NCI-H82 treated with DMSO at 0.1 percent for 48 hours (cell line): ENCODE measurements at regions not wholly inside any gene's neighbourhood (a gene's known extent, or its start where the extent isn't known, plus 50 kb on each side); places are given as distances from the start of the nearest gene placed in this dataset.
A peak's percentile ranks its signal among the peaks of the same experiment; 100 is the strongest.
"Not testable (repeated sequence)": the region's sequence is repeated elsewhere in the genome, so short reads cannot be mapped to it uniquely, and the experiment has no call there.

Experiments used
- DNase-seq: peaks from one replicate; lab custom pipeline; 2025; ENCODE audit not compliant: unreplicated experiment; lab: John Stamatoyannopoulos, UW

GRCh38 chr1:232322162-232322734 lies 307.7 kb downstream of the SIPA1L2 start:
- DNase-seq, result no peak

- no peak for DNase-seq
Measured at GRCh38 chr1:232319518-232320210, 310.3 kb downstream of the SIPA1L2 start.

DNA sequence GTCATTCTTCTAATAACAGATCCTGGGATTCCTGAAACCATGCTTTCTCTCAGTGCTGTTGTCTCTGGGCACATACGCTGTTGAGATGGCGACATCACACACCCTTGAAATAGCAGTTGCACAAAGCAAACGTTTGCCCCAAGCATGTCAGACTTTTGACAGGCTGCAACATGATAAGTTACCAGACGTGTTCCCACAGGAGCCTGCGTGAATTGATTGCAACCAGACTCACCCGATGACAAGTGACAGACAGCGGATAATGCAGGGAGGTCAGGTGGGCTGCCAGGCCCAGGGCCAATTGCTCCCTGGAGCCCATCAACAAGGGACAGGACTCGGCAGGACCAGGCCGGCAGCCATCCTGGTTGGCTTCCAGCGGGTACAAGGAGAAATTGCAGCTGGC lies 310.9 kb downstream of the SIPA1L2 start:
- DNase-seq, result no peak

GRCh38 chr1:232318143-232318542 lies 311.8 kb downstream of the SIPA1L2 start:
- DNase-seq, result no peak

DNA sequence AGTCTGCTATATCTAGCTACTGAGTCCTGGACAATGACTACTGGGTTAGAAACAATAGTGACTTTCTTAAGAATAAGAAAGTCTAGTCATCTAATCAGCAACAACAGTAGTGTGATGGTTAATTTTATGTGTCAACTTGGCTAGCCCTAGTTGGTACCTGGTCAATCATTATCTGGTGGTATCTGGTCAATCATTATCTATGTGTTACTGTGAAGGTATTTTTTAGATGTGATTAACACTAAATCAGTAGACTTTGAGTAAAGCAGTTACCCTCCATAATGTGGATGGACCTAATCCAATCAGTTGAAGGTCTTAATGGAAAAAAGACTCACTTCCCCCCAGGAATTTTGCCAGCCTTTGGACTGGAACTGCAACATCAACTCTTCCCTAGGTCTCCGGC lies 312.6 kb downstream of the SIPA1L2 start:
- no peak for DNase-seq

- DNase-seq, result no peak
Measured at GRCh38 chr1:232316864-232317263, 313.1 kb downstream of the SIPA1L2 start.

DNA sequence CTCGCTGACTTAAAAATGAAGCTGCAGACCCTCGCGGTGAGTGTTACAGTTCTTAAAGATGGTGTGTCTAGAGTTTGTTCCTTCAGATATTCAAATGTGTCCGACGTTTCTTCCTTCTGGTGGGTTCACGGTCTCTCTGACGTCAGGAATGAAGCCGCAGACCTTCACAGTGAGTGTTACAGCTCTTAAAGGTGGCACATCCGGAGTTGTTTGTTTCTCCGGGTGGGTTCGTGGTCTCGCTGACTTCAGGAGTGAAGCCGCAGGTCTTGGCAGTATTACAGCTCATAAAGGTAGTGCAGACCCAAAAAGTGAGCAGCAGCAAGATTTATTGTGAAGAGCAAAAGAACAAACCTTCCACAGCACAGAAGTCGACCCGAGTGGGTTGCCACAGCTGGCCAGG lies 316.1 kb downstream of the SIPA1L2 start:
- DNase-seq, result not testable (repeated sequence)

DNA sequence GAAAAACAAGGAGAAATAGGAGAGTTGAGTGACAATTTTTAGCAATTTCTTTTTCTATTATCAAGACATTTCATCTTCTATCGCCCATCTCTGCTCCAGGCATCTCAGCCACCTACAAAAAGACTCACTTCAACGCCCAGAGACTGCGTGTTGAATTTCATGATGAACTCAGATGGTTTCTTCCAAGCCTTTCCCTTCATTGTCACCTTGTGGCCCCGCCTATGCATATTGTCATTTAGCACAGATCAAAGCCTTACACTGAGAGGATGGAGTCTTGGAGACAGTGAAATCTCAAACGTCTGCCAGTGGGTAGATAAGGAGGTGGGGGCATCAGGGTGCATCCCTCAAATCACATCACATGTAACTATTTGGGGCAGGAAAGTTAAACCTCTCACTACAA lies 319.4 kb downstream of the SIPA1L2 start:
- no peak for DNase-seq

DNA sequence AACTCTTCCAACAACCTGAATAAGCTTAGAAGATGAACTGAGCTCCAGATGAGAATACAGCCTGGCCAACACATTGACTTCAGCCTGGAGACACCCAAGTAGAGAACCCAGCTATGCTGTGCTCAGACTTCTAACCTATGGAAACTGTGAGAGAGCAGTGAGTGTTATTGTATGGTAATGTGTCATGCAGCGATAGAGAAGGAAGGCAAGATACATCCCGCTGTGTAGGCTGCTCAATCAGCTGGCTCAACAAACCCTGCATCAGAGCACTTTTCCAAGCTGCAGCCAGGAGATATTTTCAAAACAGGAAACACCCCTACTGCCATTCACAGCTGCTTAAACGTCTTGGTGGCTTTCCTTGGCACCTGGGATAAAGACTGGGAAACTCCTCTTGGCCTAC lies 321.3 kb downstream of the SIPA1L2 start:
- no peak for DNase-seq

DNA sequence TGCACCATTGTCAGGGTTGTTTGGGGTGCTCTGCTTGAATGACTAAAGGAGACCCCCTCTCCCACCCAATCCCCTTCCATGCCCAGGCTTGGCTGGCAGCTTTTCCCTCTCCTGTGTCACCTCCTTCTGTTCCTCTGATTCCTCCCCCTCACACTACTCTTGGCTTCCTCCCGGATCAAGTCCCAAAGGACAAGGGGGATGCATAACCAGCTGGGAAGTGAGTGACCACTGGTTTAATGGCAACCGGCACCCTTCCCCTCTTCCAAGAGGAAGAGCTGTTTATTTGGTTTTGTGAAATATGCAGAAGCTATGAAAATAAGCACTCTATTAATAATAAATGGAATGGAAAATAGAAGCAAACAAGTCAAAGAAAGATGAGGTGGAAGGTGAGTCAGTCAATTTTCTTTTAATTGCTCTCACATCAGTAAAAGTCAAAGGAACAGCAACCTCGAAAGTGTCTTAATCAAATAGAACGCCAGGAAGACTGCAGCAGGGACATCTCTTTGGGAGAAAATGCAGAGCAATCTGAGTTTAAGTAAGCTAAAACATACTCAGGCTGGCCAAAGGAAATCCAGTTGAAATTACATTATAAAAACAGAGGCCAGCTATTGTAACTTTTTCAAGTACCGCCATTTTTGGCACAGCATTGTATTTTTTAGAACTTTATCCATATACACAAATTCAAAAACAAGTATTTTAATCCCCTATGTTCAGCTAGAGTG lies 322.5 kb downstream of the SIPA1L2 start:
- no peak for DNase-seq

DNA sequence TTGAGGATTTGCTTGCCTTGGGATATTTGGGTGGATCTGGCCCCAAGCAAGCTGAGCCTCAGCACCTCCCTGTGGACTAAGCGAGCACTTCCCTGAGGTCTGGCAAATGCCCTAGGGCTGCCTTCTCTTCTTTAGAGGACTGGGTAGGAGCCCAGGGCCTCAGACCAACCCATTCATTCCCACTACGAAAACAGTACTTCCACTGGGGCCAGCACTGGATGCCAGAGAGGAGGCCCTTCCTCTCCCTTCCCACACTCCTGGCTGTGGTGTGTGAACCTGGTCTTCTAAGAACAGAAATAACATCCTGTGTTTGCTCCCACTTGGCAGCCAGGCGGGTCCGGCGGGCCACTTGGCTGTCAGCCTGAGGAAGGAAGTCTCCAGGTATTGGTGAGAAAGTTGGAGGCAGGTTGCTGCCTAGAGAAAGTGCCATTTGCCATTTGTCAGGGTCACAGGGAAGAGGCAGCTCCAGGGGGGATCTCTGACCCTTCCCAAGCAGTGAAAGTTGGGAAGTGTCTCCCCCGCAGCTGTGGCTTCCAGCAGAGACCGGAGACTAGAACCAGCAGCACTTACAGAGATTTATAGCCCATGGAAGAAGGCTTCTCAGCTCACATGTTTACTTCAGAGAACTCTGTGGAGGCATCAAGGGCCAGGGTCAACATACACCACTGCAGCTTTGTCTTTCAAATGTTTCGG lies 323.5 kb downstream of the SIPA1L2 start:
- DNase-seq, result no peak

DNA sequence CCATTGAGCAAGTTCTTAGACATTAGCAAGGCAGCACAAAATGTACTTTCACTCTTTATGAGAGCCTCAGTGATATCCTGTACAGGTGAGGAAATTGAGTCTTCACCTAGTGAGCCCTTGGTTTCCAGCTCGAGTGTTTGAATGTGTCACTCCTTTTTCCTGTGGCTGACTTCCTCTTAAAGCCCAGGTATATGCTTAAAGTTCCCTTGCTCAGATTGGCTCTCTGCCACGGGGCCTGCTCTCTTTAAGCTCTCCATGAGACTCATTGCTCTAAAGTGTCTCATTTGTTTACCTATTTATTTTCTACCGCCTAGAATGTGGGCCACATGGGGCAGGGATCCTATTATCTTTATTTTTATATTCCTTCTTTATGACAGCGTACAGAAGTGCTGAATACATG lies 324.9 kb downstream of the SIPA1L2 start:
- no peak for DNase-seq

DNA sequence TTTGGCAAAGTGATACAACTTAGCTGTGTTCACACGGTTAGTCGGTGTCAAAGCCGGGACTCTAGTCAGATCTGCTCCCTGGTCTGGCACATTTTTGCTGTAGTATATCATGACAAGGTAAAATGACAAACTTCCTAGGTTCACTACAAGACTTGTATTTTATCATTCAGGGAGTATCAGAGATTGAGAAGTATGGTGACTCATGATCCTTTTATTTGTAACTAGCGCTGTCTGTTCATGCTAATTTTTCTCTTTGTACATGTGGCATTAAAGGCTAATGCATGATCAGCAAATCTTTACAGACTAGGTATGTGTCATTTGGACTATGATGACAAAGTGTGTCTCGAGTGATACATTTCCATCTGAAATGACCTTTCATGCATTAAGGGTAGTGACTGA lies 326.7 kb downstream of the SIPA1L2 start:
- DNase-seq, result no peak

- no peak for DNase-seq
Measured at GRCh38 chr1:232302376-232303221, 327.3 kb downstream of the SIPA1L2 start.

DNA sequence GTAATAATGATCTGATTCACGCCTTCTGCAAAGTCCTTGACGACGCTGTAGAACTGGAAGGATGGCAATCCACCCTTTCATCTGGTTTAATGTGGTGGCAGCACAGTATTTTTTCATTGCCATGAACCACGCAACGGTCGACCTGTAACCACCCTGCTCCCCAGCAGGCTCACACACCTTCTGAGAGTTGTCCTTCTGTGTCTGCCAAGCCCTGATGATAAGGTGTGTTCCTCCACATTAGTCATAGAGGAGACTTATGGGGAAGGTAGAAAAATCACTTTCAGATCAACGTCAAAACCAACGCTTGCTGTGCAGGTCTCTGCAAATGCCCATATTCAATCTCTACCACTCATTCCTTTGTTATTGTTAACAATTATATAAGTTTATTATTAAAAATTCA lies 328.7 kb downstream of the SIPA1L2 start:
- DNase-seq, result no peak

DNA sequence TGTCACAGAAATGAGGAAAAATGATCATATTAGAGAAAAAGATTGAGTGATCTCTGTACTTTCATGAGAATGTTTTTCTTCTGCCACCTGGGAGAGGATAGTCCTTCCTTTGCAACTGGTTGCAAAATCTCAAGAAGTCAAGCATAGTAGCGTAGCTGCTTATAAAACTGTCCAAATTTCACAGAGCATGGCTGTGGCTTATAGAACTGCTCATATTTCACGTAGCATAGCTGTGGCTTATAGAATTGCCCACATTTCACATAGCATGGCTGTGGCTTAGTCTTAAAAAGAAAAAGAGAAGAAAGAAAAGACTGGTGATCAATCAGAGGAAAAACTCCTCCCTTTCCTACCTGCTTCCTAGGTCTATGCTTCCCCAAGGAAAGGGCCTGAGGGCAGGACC lies 329.5 kb downstream of the SIPA1L2 start:
- DNase-seq, result no peak

DNA sequence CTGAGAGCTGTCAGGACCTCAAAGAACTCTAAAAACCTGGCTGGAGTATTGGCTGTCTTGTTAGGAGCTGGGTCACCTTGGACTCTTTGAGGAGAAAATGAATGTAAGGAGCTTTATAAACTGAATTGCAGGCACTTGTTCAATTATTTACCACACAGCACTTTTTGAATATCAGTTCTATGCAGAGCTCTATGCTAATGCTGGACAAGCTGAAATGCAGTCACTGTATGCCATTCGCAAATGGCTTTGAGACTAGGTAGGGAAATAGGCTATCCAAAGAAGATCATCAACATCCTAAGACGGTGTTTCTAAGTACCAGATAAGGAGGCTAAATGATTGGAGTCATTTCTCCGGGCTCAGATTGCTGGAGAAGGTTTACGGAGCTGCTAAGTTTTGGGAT lies 333.5 kb downstream of the SIPA1L2 start:
- no peak for DNase-seq

GRCh38 chr1:232293361-232293760 lies 336.6 kb downstream of the SIPA1L2 start:
- DNase-seq, result no peak

DNA sequence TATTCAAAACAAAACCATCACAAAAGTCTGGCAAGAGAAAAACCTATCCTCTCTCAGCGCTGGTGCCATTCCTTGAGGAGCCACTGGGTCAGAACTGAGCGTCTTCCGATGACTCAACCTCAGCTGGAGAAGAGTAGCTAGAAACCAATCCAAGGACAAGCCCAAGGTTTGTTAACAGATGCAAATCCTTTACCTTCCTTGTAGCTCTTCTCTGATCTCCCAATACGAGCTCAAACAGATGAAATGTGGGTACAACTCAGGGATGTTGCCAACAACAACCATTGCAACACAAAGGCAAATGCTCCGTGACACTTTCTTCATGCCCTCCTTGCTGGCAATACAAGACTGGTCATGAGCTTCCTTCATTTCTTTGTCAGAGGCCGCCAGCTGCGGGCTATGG lies 337.1 kb downstream of the SIPA1L2 start:
- DNase-seq, result peak; percentile 64

DNA sequence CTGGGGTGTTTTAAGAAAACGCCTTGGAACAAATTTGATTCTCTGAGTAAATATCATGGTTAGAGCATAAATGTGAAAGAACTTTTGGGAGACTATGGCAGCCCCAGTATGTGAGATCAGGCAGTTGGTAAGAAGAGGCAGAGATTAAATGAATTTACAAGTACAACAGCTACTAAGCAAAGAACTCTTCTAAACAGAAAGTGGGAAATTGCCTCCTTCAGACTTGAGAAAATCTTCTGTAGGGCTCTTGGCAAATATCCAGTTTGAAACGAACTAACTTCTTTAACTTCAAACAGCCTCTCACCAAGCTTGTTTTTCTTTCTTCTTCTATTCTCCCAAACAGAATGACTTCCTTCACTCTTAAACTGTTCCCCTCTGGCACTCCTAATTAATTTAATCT lies 337.7 kb downstream of the SIPA1L2 start:
- DNase-seq, result no peak

GRCh38 chr1:232291681-232292080 lies 338.3 kb downstream of the SIPA1L2 start:
- no peak for DNase-seq
